Brain microvascular endothelial cell (primary cell): ENCODE measurements at regions not wholly inside any gene's neighbourhood (a gene's known extent, or its start where the extent isn't known, plus 50 kb on each side); places are given as distances from the start of the nearest gene placed in this dataset.

ENCODE experiments used
- DNase-seq: peaks from one replicate; pipeline ENCODE4 v3.0.0-alpha.2; 2020
- H3K27ac ChIP-seq: fragments of 250-450 bp; sonication (Bioruptor Pico); 2 replicates; pipeline ENCODE4 v1.5.1; 2020; ENCODE audit warnings: mild to moderate bottlenecking, moderate library complexity
- H3K27me3 ChIP-seq: fragments of 250-450 bp; sonication (Bioruptor Pico); replicated peaks from 2 replicates; pipeline ENCODE4 v1.5.1; 2020; ENCODE audit warnings: mild to moderate bottlenecking
- H3K36me3 ChIP-seq: fragments of 250-450 bp; sonication (Bioruptor Pico); replicated peaks from 2 replicates; pipeline ENCODE4 v1.5.1; 2020; ENCODE audit warnings: mild to moderate bottlenecking
- H3K4me3 ChIP-seq: 2 replicates; pipeline ENCODE4 v1.5.1; 2011; ENCODE audit warnings: low read depth, mild to moderate bottlenecking, control low read depth, low read length, moderate library complexity
- CTCF ChIP-seq: IDR thresholded peaks from 2 replicates; pipeline ENCODE4 v1.5.1; 2011; ENCODE audit warnings: low read depth, mild to moderate bottlenecking, moderate library complexity, low read length, control low read depth, inconsistent platforms; ENCODE audit errors: missing control alignments
- in situ Hi-C: cut with HindIII; loops from 2 replicates; pipeline ENCODE4 v1.10.0; 2017; ENCODE audit warnings: low sequenced_read_pairs, low pct_ligation_motif_present

DNA sequence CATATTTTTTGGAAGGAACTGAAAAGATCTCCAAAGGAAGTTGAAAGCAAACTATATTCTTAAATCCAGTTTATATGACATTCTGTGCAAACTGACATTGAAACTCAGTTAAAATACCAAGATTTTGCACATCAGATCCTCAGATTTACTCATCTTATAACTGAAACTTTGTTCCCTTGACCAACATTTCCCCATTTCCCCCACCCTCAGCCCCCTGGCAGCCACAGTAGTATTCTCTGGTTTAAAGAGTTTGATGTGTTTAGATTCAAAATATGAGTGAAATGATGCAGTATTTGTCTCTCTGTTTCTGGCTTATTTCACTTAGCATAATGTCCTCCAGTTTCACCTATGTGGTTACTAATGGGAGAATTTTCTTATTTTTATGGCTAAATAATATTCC, 99.2 kb upstream of the ITGA4 start:
- no peak overlapping the region for H3K4me3 ChIP-seq
- no peak for TF ChIP-seq CTCF
- in situ Hi-C loops: no loop called here
- DNase-seq: no peak
- H3K27me3 ChIP-seq: no peaks in the 10 kb centered on the region
- H3K36me3 ChIP-seq: no peaks in the 10 kb centered on the region
- H3K27ac ChIP-seq: no peak overlapping the region

GRCh38 chr2:181362561-181362960, 94.6 kb upstream of the ITGA4 start:
- H3K36me3 ChIP-seq: no peaks in the 10 kb centered on the region
- no peak overlapping the region for H3K27ac ChIP-seq
- no peaks in the 10 kb centered on the region for H3K27me3 ChIP-seq
- DNase-seq: no peak
- in situ Hi-C loops: no loop called here
- no peak for TF ChIP-seq CTCF
- no peak overlapping the region for H3K4me3 ChIP-seq

GRCh38 chr2:181363164-181363563, 94.0 kb upstream of the ITGA4 start:
- no peak overlapping the region for H3K27ac ChIP-seq
- in situ Hi-C loops: no loop called here
- no peaks in the 10 kb centered on the region for H3K27me3 ChIP-seq
- no peaks in the 10 kb centered on the region for H3K36me3 ChIP-seq
- no peak overlapping the region for H3K4me3 ChIP-seq
- TF ChIP-seq CTCF: no peak
- no peak for DNase-seq

GRCh38 chr2:181364492-181365170, 92.6 kb upstream of the ITGA4 start:
- no peak for TF ChIP-seq CTCF
- Histone ChIP-seq H3K27me3 (no peaks in the 10 kb centered on the region), H3K27ac (no peak overlapping the region), H3K4me3 (no peak overlapping the region), H3K36me3 (no peaks in the 10 kb centered on the region)
- in situ Hi-C loops: no loop called here
- DNase-seq: peak; percentile 12

DNA sequence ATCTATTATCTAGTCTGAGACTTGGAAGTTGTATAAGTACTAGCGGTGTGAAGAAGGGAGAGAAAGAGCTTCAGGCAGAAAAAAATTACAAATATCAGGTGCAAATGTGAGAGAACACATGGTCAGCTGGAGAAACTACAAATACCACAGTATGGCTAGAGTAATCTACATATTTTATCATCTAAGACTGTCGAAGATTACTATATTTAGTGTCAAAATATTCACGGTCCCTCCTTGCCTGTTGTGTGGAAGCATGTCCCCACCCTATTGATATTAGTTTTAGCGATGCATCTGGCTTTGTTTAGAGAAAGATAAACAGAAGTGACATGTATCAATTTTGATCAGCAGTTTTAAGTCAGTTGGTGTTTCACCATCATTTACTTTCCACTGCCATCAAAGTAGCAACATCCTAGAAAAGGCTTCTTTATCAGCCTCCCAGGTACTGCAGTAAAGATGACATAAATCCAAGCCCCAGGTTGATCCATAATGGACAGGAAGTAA, 90.5 kb upstream of the ITGA4 start:
- Histone ChIP-seq H3K27ac (no peak overlapping the region), H3K4me3 (no peak overlapping the region), H3K36me3 (no peaks in the 10 kb centered on the region), H3K27me3 (no peaks in the 10 kb centered on the region)
- no peak for DNase-seq
- in situ Hi-C loops: no loop called here
- no peak for TF ChIP-seq CTCF

DNA sequence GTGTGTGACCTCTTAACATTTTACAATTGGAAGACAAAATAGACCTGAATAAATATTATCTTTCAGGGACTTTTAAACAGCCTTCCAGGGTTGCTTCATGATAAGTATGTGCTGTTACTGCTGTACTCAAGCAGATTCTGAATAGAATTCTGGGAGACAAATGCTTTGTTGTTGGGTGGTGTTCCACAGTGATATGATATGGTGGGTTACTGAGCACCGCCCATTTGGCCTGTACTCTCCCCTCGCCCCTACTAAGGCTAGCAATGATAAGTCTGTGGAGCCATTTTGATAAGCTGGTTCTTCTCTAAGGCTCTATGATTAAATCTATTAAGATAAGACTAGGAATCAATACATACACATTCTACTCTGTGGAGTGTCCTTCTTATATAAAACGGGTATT, 89.8 kb upstream of the ITGA4 start:
- no peak for TF ChIP-seq CTCF
- in situ Hi-C loops: no loop called here
- H3K4me3 ChIP-seq: no peak overlapping the region
- H3K36me3 ChIP-seq: no peaks in the 10 kb centered on the region
- no peak for DNase-seq
- H3K27me3 ChIP-seq: no peaks in the 10 kb centered on the region
- no peak overlapping the region for H3K27ac ChIP-seq
